Neural progenitor cell (in vitro differentiated cells): ENCODE measurements at regions not wholly inside any gene's neighbourhood (a gene's known extent, or its start where the extent isn't known, plus 50 kb on each side); places are given as distances from the start of the nearest gene placed in this dataset.

Experiments used
- DNase-seq: peaks from one replicate; pipeline ENCODE4 v3.0.0-alpha.2; 2016; ENCODE audit warnings: low spot score
- H2AFZ ChIP-seq: fragments of 200-600 bp; sonication (generic); replicated peaks from 2 replicates; pipeline ENCODE4 v1.6.1; 2016; ENCODE audit warnings: antibody characterized with exemption
- H3F3A ChIP-seq: fragments of 200-600 bp; sonication (generic); 2 replicates; pipeline ENCODE4 v1.6.1; 2016; ENCODE audit warnings: antibody characterized with exemption, low read depth
- H3K27ac ChIP-seq: fragments of 200-600 bp; sonication (generic); 2 replicates; pipeline ENCODE4 v1.5.1; 2016; ENCODE audit warnings: mild to moderate bottlenecking
- H3K27me3 ChIP-seq: fragments of 200-600 bp; sonication (generic); 2 replicates; pipeline ENCODE4 v1.6.1; 2016; ENCODE audit warnings: mild to moderate bottlenecking, moderate library complexity
- H3K36me3 ChIP-seq: fragments of 200-600 bp; sonication (generic); 2 replicates; pipeline ENCODE4 v1.5.1; 2016
- H3K4me1 ChIP-seq: fragments of 200-600 bp; sonication (generic); 2 replicates; pipeline ENCODE4 v1.6.1; 2016; ENCODE audit warnings: mixed run types
- H3K4me2 ChIP-seq: fragments of 200-600 bp; sonication (generic); 2 replicates; pipeline ENCODE4 v1.6.1; 2016
- H3K4me3 ChIP-seq: fragments of 200-600 bp; sonication (generic); 2 replicates; pipeline ENCODE4 v1.5.1; 2016
- H3K79me2 ChIP-seq: fragments of 200-600 bp; sonication (generic); 2 replicates; pipeline ENCODE4 v1.6.1; 2016; ENCODE audit warnings: low read depth
- H3K9ac ChIP-seq: fragments of 200-600 bp; sonication (generic); 2 replicates; pipeline ENCODE4 v1.6.1; 2016
- H3K9me3 ChIP-seq: fragments of 200-600 bp; sonication (generic); 2 replicates; pipeline ENCODE4 v1.5.1; 2016; ENCODE audit warnings: low read depth
- H4K20me1 ChIP-seq: fragments of 200-600 bp; sonication (generic); 2 replicates; pipeline ENCODE4 v1.6.1; 2016; ENCODE audit warnings: low read depth
- H3K27ac Mint-ChIP-seq: 3 replicates; pipeline ENCODE4 v1.8.0; 2021; ENCODE audit warnings: mixed read lengths
- H3K27me3 Mint-ChIP-seq: 2 replicates; pipeline ENCODE4 v1.8.0; 2022; ENCODE audit warnings: low read depth, mild to moderate bottlenecking, inconsistent platforms, moderate library complexity, mixed read lengths; ENCODE audit not compliant: insufficient read depth
- H3K36me3 Mint-ChIP-seq: 3 replicates; pipeline ENCODE4 v1.8.0; 2021; ENCODE audit warnings: mixed read lengths
- H3K4me1 Mint-ChIP-seq: 3 replicates; pipeline ENCODE4 v1.8.0; 2021; ENCODE audit warnings: mixed read lengths
- H3K4me3 Mint-ChIP-seq: 3 replicates; pipeline ENCODE4 v1.8.0; 2021; ENCODE audit warnings: mild to moderate bottlenecking, moderate library complexity, mixed read lengths
- H3K9me3 Mint-ChIP-seq: 3 replicates; pipeline ENCODE4 v1.8.0; 2020; ENCODE audit warnings: mixed read lengths
- EZH2 ChIP-seq: fragments of 200-600 bp; sonication (generic); IDR thresholded peaks from 2 replicates; pipeline ENCODE4 v1.6.1; 2017; ENCODE audit warnings: antibody characterized with exemption, mild to moderate bottlenecking, moderate library complexity
- EZH2phosphoT487 ChIP-seq: fragments of 200-600 bp; sonication (generic); IDR thresholded peaks from 2 replicates; pipeline ENCODE4 v1.6.1; 2017; ENCODE audit warnings: antibody characterized with exemption
- TF ChIP-seq, protein P1 (sequence below): fragments of 200-600 bp; sonication (generic); IDR thresholded peaks from 2 replicates; pipeline ENCODE4 v1.5.1; 2017; ENCODE audit warnings: antibody characterized with exemption, mild to moderate bottlenecking

GRCh38 chr9:116088396-116088795 lies 65.2 kb upstream of the PAPPA start:
- Histone ChIP-seq H3K27ac (no peak overlapping the region), H3K79me2 (no peaks in the 10 kb centered on the region), H3K36me3 (no peaks in the 10 kb centered on the region), H3K4me3 (no peak overlapping the region), H3K9me3 (no peaks in the 10 kb centered on the region), H3K9ac (no peak overlapping the region), H3F3A (no peaks in the 10 kb centered on the region), H3K4me1 (peaks cover 6% of the 10 kb centered on the region), H2AFZ (no peak overlapping the region), H4K20me1 (no peaks in the 10 kb centered on the region), H3K4me2 (no peak overlapping the region), H3K27me3 (no peaks in the 10 kb centered on the region)
- Mint-ChIP-seq H3K4me1 (no peaks in the 10 kb centered on the region), H3K36me3 (no peaks in the 10 kb centered on the region), H3K4me3 (no peak overlapping the region), H3K27me3 (no peaks in the 10 kb centered on the region), H3K27ac (no peak overlapping the region), H3K9me3 (no peaks in the 10 kb centered on the region)
- no peak for DNase-seq
- TF ChIP-seq, protein P1, sequence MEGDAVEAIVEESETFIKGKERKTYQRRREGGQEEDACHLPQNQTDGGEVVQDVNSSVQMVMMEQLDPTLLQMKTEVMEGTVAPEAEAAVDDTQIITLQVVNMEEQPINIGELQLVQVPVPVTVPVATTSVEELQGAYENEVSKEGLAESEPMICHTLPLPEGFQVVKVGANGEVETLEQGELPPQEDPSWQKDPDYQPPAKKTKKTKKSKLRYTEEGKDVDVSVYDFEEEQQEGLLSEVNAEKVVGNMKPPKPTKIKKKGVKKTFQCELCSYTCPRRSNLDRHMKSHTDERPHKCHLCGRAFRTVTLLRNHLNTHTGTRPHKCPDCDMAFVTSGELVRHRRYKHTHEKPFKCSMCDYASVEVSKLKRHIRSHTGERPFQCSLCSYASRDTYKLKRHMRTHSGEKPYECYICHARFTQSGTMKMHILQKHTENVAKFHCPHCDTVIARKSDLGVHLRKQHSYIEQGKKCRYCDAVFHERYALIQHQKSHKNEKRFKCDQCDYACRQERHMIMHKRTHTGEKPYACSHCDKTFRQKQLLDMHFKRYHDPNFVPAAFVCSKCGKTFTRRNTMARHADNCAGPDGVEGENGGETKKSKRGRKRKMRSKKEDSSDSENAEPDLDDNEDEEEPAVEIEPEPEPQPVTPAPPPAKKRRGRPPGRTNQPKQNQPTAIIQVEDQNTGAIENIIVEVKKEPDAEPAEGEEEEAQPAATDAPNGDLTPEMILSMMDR: no peak
- TF ChIP-seq EZH2 (no peak), EZH2phosphoT487 (no peak)

- no peak overlapping the region for H3K4me3 Mint-ChIP-seq
- H3K9me3 Mint-ChIP-seq: no peaks in the 10 kb centered on the region
- Histone ChIP-seq H3K9me3 (no peaks in the 10 kb centered on the region), H3K4me2 (no peak overlapping the region), H3K9ac (no peak overlapping the region), H3K27ac (no peak overlapping the region), H3K4me3 (no peak overlapping the region), H4K20me1 (no peaks in the 10 kb centered on the region), H3K79me2 (no peaks in the 10 kb centered on the region), H3K36me3 (no peaks in the 10 kb centered on the region), H2AFZ (no peak overlapping the region), H3K4me1 (peaks cover 6% of the 10 kb centered on the region), H3F3A (no peaks in the 10 kb centered on the region), H3K27me3 (no peaks in the 10 kb centered on the region)
- H3K27ac Mint-ChIP-seq: no peak overlapping the region
- no peak for DNase-seq
- TF ChIP-seq, protein P1: no peak
- TF ChIP-seq EZH2phosphoT487 (no peak), EZH2 (no peak)
- no peaks in the 10 kb centered on the region for H3K36me3 Mint-ChIP-seq
- H3K4me1 Mint-ChIP-seq: no peaks in the 10 kb centered on the region
- no peaks in the 10 kb centered on the region for H3K27me3 Mint-ChIP-seq
Observed at GRCh38 chr9:116090030-116090770, 63.4 kb upstream of the PAPPA start.

DNA sequence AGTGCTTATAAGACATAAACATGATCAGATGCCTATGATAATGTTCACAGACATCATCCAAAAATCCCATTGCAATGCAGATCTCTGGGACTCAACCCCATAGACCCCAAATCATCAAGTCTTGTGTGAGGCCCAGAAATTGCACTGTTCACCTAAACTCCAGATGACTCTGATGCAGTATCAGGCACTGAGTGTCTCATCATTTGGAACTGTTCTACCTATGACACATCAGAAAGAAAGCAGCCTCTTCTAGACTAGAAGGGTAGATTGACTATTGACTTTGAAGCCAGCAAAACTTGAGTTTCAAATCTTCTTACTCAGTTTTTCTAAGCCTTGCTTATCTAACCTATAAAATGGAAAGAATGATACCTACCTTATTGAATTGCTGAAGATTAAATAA lies 58.7 kb upstream of the PAPPA start:
- Histone ChIP-seq H3K4me3 (no peak overlapping the region), H3K4me2 (no peak overlapping the region), H2AFZ (no peak overlapping the region), H3F3A (no peaks in the 10 kb centered on the region), H3K9ac (no peak overlapping the region), H3K27ac (no peak overlapping the region), H3K9me3 (no peaks in the 10 kb centered on the region), H3K36me3 (no peaks in the 10 kb centered on the region), H4K20me1 (no peaks in the 10 kb centered on the region), H3K4me1 (peaks cover 8% of the 10 kb centered on the region), H3K27me3 (no peaks in the 10 kb centered on the region), H3K79me2 (no peaks in the 10 kb centered on the region)
- Mint-ChIP-seq H3K4me3 (no peak overlapping the region), H3K4me1 (peaks cover 4% of the 10 kb centered on the region), H3K36me3 (no peaks in the 10 kb centered on the region), H3K27ac (no peak overlapping the region), H3K27me3 (no peaks in the 10 kb centered on the region), H3K9me3 (no peaks in the 10 kb centered on the region)
- TF ChIP-seq EZH2 (no peak), EZH2phosphoT487 (no peak)
- TF ChIP-seq, protein P1: no peak
- no peak for DNase-seq
